Ammon's horn (tissue), 1 donor: ENCODE measurements at regions not wholly inside any gene's neighbourhood (a gene's known extent, or its start where the extent isn't known, plus 50 kb on each side); places are given as distances from the start of the nearest gene placed in this dataset.
A peak's percentile ranks its signal among the peaks of the same experiment; 100 is the strongest.

ENCODE experiments used
- DNase-seq: peaks from one replicate; pipeline ENCODE4 v3.0.0-alpha.2; 2016; ENCODE audit warnings: low spot score

DNA sequence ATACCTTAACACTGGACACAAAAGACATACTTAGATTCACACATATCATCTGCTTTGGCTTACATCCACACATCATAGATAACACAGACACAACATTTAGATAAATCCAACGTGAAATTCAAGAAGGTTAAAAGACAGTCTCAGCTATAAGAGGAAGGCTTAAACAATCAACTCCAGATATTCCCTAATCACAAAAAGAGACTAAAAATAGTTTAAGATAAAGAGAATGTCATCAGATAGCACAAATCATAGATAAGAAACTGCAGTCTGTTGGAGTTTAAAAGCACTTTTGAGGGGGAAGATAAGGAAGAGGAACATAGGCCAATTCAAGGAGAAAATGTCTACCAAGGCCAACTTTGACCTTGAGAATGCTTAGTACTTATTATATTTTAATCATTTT is 504.8 kb downstream of the JRKL start:
- no peak for DNase-seq

DNA sequence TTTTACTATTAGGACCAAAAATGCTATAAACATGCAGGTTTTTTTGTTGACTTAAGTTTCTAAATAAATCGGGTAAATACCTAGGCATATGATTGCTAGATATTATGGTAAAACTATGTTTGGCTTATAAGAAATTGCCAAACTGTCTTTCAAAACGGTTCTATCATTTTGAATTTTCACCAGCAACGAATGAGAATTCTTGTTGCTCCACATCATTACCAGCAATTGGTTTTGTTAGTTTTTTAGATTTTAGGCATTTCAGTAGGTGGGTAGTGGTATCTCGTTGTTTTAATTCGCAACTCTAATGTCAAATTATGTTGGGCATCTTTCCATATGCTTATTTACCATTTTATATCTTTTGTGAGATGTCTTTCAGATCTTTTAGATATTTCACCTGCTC is 510.2 kb downstream of the JRKL start:
- no peak for DNase-seq

DNA sequence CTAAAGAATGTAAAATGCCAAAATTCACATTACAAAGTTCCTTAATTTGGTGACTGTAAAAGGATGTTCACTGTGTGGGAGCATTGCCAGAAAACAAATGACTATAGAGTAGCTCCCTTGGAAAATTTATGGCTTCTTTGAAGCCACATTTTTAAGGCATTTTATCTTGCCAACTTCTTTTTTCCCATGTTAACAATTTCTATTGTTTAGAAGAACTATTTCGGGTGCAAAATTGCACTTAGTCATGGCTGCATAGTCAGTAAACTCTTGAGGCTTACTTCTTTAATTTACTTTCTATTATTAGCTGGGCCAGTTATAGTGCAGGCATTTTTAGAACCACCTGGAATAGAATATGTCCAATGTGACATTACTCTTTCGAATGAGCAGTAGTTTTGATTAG is 515.3 kb downstream of the JRKL start:
- DNase-seq, result no peak

DNA sequence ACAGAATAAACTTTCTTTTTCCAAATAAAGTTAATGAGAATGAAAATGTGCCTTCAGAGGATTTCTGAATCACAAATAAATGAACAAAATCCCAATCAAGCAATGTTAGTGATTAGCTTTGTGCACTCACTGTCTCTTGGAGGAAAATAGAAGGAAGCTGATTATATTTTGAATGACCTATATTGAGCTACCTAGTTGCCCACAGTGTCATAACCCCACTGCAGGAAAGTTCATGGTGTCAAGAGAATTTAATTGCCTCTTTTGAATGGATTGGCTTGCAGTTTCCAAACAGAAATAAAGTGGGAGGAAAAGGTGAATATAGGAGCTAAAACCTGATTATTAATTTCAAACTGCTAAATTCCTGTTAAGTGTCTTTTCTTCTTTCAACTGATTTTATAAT is 515.9 kb downstream of the JRKL start:
- no peak for DNase-seq

DNA sequence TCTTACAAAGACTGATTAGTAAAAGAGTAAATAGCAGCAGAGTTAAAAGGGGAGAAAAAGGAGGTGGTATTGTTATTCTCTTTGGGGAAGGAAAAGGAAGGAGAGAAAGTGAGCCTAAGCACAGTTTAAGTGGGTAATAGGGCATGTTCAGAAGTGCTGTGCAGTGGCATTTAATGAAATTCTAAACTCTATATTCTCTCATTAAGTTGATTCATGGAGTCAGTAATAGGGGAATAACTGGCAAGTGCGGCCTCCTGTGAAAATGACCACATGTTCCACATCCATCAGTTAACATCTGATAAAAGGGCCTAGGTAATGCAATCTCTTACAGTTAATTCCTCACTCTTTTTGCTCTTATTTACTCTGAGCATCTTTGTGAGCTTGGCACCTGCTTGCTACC is 516.7 kb downstream of the JRKL start:
- DNase-seq, result no peak

DNA sequence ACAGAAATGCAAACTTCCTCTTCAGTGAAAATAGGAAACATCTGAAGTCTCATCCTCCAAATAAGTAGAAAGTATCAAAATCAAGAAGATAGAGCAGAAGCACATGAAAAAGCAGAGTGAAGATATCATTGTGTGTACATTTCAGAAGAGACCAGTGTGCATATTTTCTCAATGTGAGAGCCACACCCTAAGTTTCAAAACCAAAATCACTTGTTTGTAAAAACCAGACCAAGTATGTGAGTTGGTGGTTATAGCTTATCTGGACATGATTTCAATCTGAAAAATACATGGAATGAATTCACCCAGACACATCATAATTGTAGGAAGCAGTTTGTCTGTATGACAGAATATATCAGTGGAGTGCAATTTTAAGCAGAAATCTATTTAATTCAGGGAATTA is 536.0 kb downstream of the JRKL start:
- no peak for DNase-seq

DNA sequence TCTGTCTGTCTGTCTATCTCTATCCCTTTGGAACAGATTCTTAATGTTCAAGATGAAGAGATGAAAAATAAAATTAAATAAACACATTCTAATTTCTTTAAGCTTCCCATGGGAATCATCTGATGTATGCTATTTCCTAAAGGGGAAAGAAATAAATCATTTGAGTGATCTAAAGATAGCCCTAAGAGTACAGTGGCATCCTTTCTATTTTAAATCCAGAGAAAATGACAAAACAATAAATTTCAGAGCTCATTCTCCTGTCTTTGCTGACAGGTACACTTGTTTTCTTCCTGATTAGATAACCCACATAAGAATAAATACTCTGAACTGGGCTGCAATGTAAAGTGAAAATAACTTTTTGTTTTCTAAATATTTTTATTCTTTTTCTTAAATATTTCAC is 550.4 kb downstream of the JRKL start:
- no peak for DNase-seq

DNA sequence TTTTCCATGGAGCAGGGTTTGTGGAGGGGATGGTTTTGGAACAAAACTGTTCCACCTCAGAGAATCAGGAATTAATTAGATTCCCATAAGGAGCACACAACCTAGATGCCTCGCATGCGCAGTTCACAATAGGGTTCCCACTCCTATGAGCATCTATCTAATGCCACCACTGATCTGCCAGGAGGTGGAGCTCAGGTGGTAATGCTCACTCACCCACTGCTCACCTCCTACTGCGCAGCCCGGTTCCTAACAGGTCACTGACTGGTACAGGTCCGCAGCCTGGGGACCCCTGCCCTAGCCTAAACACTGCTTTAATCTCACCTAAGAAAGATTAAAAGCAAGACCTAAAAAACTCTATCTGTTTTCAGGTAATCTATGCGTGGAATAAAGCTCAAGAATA is 553.0 kb downstream of the JRKL start:
- DNase-seq, result no peak

DNA sequence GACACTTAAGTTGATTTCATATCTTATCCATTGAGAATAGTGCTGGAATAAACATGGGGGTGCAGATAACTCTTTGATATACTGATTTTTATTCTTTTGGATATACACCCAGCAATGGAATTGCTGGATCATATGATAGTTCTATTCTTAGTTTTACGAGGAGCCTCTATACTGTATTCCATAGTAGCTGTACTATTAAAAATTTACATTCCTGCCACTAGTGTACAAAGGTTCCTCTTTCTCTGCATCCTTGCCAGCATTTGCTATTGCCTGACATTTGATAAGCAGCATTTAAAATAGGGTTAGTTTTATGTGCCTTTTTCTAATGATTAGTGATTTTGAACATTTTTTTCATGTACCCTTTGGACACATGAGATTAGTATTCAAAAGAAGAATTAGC is 554.2 kb downstream of the JRKL start:
- no peak for DNase-seq

DNA sequence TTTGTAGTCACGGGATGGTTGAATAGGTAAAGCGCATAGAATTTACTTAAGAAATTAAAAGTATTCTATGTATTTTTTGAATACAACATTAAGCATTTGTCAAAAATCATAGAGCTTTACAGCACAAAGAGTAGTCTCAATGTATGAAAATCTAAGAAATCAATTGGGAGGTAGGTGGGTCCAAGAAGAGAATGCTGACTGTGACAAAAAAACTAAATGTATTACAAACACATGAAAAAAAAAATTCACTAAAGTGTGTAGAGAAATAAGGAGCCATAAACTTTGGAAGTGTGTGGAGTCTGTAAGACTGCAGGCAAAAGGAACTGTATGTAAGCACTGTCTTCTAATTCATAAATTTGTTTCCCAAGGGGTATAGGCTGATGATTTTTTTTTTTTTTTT is 558.3 kb downstream of the JRKL start:
- DNase-seq, result no peak

DNA sequence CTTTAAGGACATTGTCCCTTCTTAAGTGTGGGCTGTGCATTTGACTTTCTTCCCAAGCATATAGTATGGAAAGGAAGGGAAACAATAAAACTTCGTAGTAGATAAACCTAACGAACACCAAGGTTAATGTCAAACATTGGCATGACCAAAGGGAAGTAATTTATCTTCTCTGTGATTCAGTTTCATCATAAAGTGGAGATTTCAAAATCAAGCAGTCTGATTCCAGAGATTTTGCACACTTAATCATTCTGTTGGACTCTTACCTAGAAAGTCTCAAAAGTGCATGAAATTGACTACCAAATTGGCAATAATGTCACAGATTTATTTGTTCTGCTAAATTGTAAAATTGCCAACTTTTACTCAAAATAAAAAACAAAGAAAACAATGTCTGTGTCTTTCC is 559.7 kb downstream of the JRKL start:
- DNase-seq, result no peak

DNA sequence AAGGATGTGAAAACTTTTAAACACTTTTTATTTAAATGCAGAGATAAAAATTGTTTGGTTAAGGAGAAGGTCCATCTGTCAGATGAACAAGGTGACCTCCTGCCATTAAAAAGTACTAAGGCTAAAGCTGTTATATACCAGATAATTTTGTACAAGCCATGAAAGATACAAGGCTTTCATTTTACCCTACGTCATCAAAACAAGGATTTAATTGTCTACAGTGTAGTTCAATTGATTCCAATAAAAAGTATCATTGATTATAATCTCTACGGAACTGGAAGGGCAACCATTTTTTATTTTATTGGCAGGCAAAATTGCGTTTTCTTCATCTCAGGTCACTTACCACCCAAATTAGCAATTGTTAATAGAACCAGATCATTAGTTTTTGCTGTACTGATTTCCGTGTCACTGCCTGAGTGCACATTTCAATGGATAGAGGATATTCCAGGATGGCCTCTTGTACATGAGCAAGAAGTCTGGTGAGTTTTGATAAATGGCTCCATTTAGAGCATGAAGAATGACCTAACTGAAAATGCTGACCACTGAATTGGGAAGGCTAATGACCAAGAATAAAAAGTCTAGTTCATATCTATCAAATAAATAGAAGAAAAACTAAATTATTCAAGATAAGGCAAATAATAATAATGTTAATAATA is 564.9 kb downstream of the JRKL start:
- no peak for DNase-seq

DNA sequence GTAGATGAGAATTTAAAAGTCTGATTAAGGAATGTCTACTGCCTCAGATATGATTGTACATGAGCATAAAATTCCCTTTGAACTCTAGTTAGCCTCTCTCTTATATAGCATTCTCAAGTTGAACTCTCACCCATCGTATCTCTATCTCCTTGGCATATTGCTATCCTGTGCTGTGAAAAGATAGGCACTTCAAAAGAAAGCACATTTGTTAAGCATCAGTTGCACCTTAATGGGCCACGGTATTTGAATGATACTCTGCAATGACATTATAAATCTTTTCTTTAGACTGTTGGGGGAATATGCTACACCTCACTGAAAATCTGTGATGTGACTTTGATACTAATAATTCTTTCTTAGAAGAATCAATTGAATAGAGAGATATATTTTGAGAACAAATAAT is 570.7 kb downstream of the JRKL start:
- DNase-seq, result no peak

DNA sequence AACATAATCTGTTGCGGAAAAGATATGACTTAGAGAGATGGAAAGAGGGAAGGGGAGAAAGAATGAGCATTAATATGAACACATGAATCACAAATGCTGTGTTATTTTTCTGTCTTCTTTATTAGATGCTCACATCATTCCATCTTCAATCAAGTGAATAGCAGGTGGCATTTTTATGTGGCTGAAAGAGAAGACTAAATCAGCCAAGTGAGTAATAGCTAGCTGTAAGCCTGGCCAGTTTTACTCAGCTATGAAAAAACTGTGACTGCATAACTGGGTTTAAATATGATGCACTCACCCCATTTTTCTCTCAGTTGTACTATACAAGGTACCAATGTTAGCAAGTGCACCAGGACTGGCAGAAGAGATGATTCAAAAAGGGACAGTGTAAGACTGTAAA is 571.1 kb downstream of the JRKL start:
- peak; percentile 11 for DNase-seq

DNA sequence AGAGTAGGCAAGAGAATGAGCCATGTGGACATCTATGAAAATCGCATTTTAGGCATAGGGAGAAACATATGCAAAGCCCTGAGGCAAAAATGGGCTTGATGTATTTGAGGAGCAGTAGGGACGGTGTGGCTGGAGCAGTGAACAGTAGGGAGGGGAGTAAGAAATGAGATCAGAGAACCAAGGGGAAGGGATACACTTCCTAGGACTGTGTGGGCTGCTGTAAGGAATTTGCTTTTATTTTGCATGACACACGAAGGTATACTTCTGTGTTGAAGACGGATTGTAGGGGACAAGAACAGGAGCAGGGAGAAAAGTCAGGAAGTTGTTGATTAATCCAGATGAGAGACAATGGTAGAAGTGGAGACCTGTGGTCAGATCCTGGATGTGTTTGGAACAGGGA is 572.1 kb downstream of the JRKL start:
- DNase-seq, result no peak

DNA sequence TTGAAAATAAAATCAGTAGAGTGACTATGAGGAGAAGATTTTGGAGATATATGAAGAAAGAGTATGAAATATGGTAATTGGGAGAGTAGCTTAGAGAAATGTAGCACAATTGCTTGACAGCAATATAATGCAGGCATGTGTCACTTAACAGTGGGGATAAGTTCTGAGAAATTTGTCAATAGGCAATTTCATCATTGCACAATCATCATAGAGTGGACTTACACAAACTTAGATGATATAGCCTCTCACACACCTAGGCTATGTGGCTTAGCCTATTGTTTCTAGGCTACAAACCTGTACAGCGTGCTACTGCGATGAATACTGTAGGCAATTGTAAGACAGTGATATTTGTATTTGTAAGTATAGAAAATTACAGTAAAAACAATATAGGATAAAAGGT is 573.6 kb downstream of the JRKL start:
- no peak for DNase-seq

DNA sequence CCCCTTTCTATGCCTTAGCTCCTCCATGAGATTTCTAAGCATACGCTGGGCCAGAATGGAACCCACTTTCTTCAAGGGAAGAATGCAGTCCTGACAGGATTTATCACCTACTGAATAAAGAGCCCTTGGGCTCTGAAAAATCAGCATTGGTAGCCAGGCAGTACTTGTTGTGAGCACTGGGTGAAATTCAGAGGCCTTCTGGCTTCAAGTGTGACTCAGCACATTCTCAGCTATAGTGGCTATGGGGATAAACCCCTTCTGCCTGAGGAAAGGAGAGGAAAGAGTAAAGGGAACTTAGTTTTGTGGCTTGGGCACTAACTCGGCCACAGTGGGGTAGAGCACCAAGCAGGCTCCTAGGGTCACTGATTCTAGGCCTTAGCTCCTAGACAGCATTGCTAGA is 574.8 kb downstream of the JRKL start:
- no peak for DNase-seq

DNA sequence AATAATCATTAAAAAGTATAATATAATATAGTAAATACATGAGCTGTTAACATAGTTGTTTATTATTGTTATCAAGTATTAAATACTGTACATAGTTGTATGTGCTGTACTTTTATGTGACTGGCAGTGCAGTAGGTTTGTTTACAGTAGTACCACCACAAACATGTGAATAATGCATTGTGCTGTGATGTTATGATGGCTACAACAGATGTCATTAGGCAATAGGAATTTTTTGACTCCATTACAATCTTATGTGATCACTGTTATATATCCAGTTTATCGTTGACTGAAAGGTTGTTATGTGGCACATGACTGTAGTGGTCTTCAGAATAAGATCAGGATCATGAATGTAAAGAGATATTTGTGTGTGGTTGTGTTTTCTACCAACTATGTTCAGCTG is 577.8 kb downstream of the JRKL start:
- DNase-seq, result no peak

DNA sequence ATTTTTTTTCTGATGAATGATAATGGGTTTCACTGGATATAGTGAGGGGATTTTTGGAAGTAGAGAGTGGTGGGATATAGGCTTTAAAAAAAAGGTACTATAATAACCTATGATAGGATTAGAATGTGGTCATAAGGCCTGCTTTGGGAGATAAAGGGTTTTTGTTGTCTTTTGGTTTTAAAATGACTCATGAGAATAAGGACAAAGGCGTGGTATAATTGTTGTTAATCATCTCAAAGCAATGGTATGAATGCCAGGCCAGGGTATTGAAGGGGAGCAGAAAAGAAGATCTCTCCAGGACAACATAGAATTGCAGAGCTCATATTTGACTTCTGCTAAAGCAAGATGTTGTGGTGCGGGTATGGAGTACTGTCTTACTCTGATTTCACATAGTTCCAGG is 579.4 kb downstream of the JRKL start:
- DNase-seq, result no peak

DNA sequence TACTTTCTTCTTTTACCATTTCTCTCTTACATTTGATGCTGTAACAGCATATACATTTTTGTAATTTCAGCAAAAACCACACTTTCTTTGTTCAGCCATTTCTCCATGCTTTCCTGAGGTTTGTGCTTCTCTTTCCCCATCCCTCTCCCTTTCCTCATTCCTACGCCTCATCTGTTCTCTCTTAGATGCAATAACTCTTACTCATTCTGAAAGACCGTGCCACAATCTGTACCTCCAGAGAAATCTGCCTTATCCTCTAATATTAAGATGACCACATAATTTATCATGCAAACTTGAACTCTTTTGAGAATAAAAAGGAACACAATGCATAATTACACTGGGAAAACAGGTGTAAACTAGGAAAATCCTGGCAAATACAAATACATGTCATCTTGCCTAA is 588.9 kb downstream of the JRKL start:
- DNase-seq, result no peak

DNA sequence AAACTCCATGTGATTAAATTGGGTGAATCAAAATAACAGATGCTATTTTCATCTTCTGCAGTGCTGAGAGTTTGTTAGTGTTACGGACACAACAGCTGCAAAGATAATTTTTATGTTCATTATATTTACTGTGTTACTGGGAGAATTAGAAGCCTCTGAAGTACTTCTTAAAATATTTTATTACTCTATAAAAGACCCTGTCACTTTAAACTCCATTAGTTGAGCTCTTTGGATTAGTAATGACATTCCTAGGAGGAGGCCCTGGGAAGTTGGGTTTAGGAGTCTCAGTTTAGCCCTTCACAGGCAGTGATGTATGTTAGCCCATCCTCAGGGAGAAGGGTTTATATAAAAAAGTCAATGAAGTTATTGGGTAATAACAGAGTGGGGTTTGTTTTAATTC is 596.7 kb downstream of the JRKL start:
- DNase-seq, result no peak

DNA sequence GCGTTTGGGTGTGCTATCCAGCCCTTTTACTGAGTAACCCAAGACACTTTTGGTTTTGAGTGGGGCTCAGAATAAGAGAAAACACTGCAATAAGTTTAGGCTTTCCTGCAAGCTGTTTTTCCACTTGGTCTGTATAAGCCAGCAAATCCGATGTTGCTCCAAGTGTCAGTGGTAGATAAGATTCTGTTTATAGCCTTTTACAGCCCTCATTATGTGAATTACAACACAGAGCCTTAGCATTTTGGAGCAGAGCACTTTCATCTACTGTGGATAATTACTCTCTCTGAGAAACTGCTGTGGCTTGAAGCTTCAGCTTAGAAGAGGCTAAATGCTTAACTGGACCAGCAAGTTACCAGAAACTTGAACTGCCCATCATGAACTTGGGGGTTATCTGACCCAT is 601.1 kb downstream of the JRKL start:
- no peak for DNase-seq

DNA sequence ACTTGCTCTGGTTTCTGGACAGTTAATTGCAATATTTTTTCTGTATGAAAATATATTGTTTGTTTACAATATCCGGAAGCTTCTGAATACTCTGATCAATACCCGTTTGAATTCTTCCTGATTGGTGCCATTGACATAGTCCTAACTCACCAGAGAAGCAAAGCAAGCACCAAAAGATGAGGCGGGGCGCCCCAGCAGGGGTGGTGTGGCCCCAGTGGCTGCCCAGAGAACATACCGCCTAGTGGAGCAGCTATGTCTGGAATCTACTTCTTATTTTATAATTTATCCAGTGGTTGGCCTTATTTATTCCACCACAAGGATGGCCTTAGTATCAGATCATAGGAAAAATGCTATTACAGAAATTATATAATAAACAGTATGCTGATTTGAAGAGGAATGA is 610.7 kb downstream of the JRKL start:
- DNase-seq, result no peak

DNA sequence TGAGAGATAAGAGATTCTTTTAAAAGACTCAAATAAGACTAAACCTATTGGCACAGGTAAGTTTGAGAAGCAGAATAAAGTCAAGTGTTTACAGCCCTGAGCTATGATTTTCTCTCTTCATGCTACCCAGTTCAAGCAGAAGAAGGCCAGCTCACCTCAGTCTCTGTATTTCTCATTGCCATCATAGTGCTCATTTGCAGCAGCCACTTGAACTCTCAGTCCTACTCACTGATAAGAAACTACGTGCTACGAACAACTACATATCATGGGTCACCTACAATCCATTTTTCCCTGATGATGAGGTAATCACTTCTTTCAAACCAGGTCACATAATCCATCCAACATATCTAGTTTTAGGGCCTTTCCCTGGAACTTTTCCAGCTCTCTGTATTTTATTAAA is 617.5 kb downstream of the JRKL start:
- no peak for DNase-seq

DNA sequence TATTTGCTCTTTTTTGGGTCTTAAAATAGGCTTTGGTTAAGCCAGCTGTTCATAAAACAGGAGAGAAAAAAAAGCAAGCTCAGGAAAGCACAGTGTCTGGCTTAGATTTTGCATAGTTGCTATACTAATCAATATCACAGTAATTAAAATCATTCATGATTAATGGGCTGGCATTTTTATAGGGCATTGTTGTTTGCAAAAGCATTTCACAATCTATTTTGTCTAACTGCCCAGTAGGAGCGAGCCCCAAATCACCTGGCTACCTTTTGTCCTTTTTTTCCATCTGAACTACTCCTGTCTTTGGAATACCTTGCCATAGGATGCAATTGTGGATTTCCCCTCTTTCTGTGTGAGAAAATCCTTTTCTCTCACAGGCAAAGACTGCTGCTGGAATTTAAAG is 619.8 kb downstream of the JRKL start:
- no peak for DNase-seq
